BLaER1 (cell line): ENCODE measurements at regions not wholly inside any gene's neighbourhood (a gene's known extent, or its start where the extent isn't known, plus 50 kb on each side); places are given as distances from the start of the nearest gene placed in this dataset.

Experiments
- H3K27ac ChIP-seq: shearing (Covaris generic); formaldehyde crosslinking; 2 replicates; pipeline ENCODE4 v1.8.1; 2022
- H3K27me3 ChIP-seq: shearing (Covaris generic); formaldehyde crosslinking; 2 replicates; pipeline ENCODE4 v1.8.1; 2022
- H3K36me3 ChIP-seq: shearing (Covaris generic); formaldehyde crosslinking; 2 replicates; pipeline ENCODE4 v1.8.1; 2022
- H3K4me1 ChIP-seq: shearing (Covaris generic); formaldehyde crosslinking; 2 replicates; pipeline ENCODE4 v1.8.1; 2022
- H3K4me2 ChIP-seq: shearing (Covaris generic); formaldehyde crosslinking; 2 replicates; pipeline ENCODE4 v1.8.1; 2022
- H3K4me3 ChIP-seq: shearing (Covaris generic); formaldehyde crosslinking; 2 replicates; pipeline ENCODE4 v1.8.1; 2022
- H3K9ac ChIP-seq: shearing (Covaris generic); formaldehyde crosslinking; 2 replicates; pipeline ENCODE4 v1.8.1; 2022
- H3K9me3 ChIP-seq: shearing (Covaris generic); formaldehyde crosslinking; 2 replicates; pipeline ENCODE4 v1.8.1; 2022
- H4K20me1 ChIP-seq: shearing (Covaris generic); formaldehyde crosslinking; 2 replicates; pipeline ENCODE4 v1.8.1; 2022
- Cebpa-rat ChIP-seq: shearing (Covaris generic); IDR thresholded peaks from 2 replicates; pipeline ENCODE4 v1.8.1; 2022

- TF ChIP-seq Cebpa-rat = no peak
- Histone ChIP-seq H4K20me1 (no peaks in the 10 kb centered on the region), H3K27me3 (no peaks in the 10 kb centered on the region), H3K4me1 (no peaks in the 10 kb centered on the region), H3K27ac (no peak overlapping the region), H3K36me3 (no peaks in the 10 kb centered on the region), H3K4me3 (no peak overlapping the region), H3K4me2 (no peak overlapping the region), H3K9me3 (peaks cover 8% of the 10 kb centered on the region; the same call in 1 of the 2 replicates), H3K9ac (no peak overlapping the region)
Measured at GRCh38 chr21:41031701-41032220, 136.2 kb upstream of the BACE2 start.

GRCh38 chr21:41032541-41032940, 135.4 kb upstream of the BACE2 start:
- no peaks in the 10 kb centered on the region for H4K20me1 ChIP-seq
- H3K4me1 ChIP-seq = no peaks in the 10 kb centered on the region
- TF ChIP-seq Cebpa-rat = no peak
- no peaks in the 10 kb centered on the region for H3K27me3 ChIP-seq
- no peaks in the 10 kb centered on the region for H3K36me3 ChIP-seq
- no peak overlapping the region for H3K4me2 ChIP-seq
- H3K9ac ChIP-seq = no peak overlapping the region
- H3K27ac ChIP-seq = no peak overlapping the region
- no peak overlapping the region for H3K4me3 ChIP-seq
- H3K9me3 ChIP-seq = peaks cover 8% of the 10 kb centered on the region; the same call in 1 of the 2 replicates

- Histone ChIP-seq H3K4me3 (no peak overlapping the region), H3K27me3 (no peaks in the 10 kb centered on the region), H3K36me3 (no peaks in the 10 kb centered on the region)
Measured at GRCh38 chr21:41037212-41037611, 130.7 kb upstream of the BACE2 start.

GRCh38 chr21:41037936-41038335, 130.0 kb upstream of the BACE2 start:
- H3K4me1 ChIP-seq = no peaks in the 10 kb centered on the region
- no peak for TF ChIP-seq Cebpa-rat
- no peaks in the 10 kb centered on the region for H3K36me3 ChIP-seq
- no peaks in the 10 kb centered on the region for H3K27me3 ChIP-seq
- peaks cover 8% of the 10 kb centered on the region; the same call in 1 of the 2 replicates for H3K9me3 ChIP-seq
- H3K4me2 ChIP-seq = no peak overlapping the region
- no peaks in the 10 kb centered on the region for H4K20me1 ChIP-seq
- H3K9ac ChIP-seq = no peak overlapping the region
- no peak overlapping the region for H3K27ac ChIP-seq
- H3K4me3 ChIP-seq = no peak overlapping the region

More at GRCh38 chr21:41037212-41037611, 130.7 kb upstream of the BACE2 start:
- Histone ChIP-seq H3K4me1 (no peaks in the 10 kb centered on the region), H3K9ac (no peak overlapping the region), H3K4me2 (no peak overlapping the region), H3K9me3 (peaks cover 8% of the 10 kb centered on the region; the same call in 1 of the 2 replicates), H3K27ac (no peak overlapping the region), H4K20me1 (no peaks in the 10 kb centered on the region)
- no peak for TF ChIP-seq Cebpa-rat

GRCh38 chr21:41043014-41043413, 124.9 kb upstream of the BACE2 start:
- no peak overlapping the region for H3K27ac ChIP-seq
- no peaks in the 10 kb centered on the region for H3K27me3 ChIP-seq
- H3K9ac ChIP-seq = no peak overlapping the region
- H3K4me3 ChIP-seq = no peak overlapping the region
- no peaks in the 10 kb centered on the region for H3K9me3 ChIP-seq
- TF ChIP-seq Cebpa-rat = no peak
- no peaks in the 10 kb centered on the region for H3K4me1 ChIP-seq
- no peaks in the 10 kb centered on the region for H4K20me1 ChIP-seq
- H3K36me3 ChIP-seq = no peaks in the 10 kb centered on the region
- H3K4me2 ChIP-seq = no peak overlapping the region

- Histone ChIP-seq H3K4me1 (no peaks in the 10 kb centered on the region), H3K27me3 (no peaks in the 10 kb centered on the region), H3K36me3 (no peaks in the 10 kb centered on the region), H3K4me2 (no peak overlapping the region), H4K20me1 (no peaks in the 10 kb centered on the region), H3K9me3 (no peaks in the 10 kb centered on the region), H3K27ac (no peak overlapping the region), H3K9ac (no peak overlapping the region), H3K4me3 (no peak overlapping the region)
- no peak for TF ChIP-seq Cebpa-rat
Measured at GRCh38 chr21:41045534-41046268, 122.3 kb upstream of the BACE2 start.

GRCh38 chr21:41048145-41048544, 119.8 kb upstream of the BACE2 start:
- H3K4me1 ChIP-seq = no peaks in the 10 kb centered on the region
- no peaks in the 10 kb centered on the region for H3K27me3 ChIP-seq
- H4K20me1 ChIP-seq = no peaks in the 10 kb centered on the region
- no peak overlapping the region for H3K9ac ChIP-seq
- H3K4me3 ChIP-seq = no peak overlapping the region
- H3K4me2 ChIP-seq = no peak overlapping the region
- H3K36me3 ChIP-seq = no peaks in the 10 kb centered on the region
- H3K9me3 ChIP-seq = no peaks in the 10 kb centered on the region
- H3K27ac ChIP-seq = no peak overlapping the region
- no peak for TF ChIP-seq Cebpa-rat

- Histone ChIP-seq H3K36me3 (no peaks in the 10 kb centered on the region), H3K4me3 (no peak overlapping the region), H3K27me3 (no peaks in the 10 kb centered on the region), H3K4me2 (no peak overlapping the region), H4K20me1 (no peaks in the 10 kb centered on the region), H3K9ac (no peak overlapping the region), H3K27ac (no peak overlapping the region), H3K9me3 (no peaks in the 10 kb centered on the region), H3K4me1 (no peaks in the 10 kb centered on the region)
- TF ChIP-seq Cebpa-rat = no peak
Measured at GRCh38 chr21:41048623-41049022, 119.3 kb upstream of the BACE2 start.

GRCh38 chr21:41052820-41053555, 115.0 kb upstream of the BACE2 start:
- no peaks in the 10 kb centered on the region for H3K27me3 ChIP-seq
- H3K4me3 ChIP-seq = no peak overlapping the region
- no peaks in the 10 kb centered on the region for H3K36me3 ChIP-seq
- H3K9ac ChIP-seq = no peak overlapping the region
- H3K4me2 ChIP-seq = no peak overlapping the region
- no peaks in the 10 kb centered on the region for H4K20me1 ChIP-seq
- H3K4me1 ChIP-seq = no peaks in the 10 kb centered on the region
- TF ChIP-seq Cebpa-rat = no peak
- H3K9me3 ChIP-seq = no peaks in the 10 kb centered on the region
- no peak overlapping the region for H3K27ac ChIP-seq

GRCh38 chr21:41054018-41054578, 113.9 kb upstream of the BACE2 start:
- Histone ChIP-seq H3K9me3 (no peaks in the 10 kb centered on the region), H3K27ac (no peak overlapping the region), H3K4me1 (no peaks in the 10 kb centered on the region), H3K36me3 (no peaks in the 10 kb centered on the region), H3K9ac (no peak overlapping the region), H3K4me2 (no peak overlapping the region), H3K27me3 (no peaks in the 10 kb centered on the region), H4K20me1 (no peaks in the 10 kb centered on the region), H3K4me3 (no peak overlapping the region)
- TF ChIP-seq Cebpa-rat = no peak
